GM12872 (cell line): ENCODE measurements at regions not wholly inside any gene's neighbourhood (a gene's known extent, or its start where the extent isn't known, plus 50 kb on each side); places are given as distances from the start of the nearest gene placed in this dataset.

Experiments used
- TF ChIP-seq, protein P1 (sequence below): IDR thresholded peaks from 3 replicates; pipeline ENCODE4 v1.5.1; 2011; ENCODE audit warnings: low read depth, mild to moderate bottlenecking, low read length, moderate library complexity; ENCODE audit not compliant: insufficient read depth

DNA sequence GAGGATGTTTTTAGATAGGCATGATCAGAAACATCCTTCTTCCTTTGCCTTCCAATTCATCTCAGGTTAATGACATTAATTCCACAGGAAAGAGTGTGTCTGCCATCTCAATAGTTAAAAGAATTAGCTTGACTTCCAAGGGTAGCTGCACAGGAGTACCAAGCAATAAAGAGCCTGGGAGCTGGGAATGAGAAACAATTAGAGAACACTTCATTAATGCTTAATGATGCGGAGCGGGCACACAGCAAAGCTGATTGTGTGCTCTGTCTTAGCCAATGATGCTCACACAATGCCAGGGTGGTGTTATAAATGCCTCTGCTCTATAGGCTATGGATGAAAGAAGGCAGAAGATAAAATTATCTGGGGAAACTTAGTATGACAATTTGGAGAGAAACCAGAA, 1052.5 kb upstream of the LCORL start:
- TF ChIP-seq, protein P1, sequence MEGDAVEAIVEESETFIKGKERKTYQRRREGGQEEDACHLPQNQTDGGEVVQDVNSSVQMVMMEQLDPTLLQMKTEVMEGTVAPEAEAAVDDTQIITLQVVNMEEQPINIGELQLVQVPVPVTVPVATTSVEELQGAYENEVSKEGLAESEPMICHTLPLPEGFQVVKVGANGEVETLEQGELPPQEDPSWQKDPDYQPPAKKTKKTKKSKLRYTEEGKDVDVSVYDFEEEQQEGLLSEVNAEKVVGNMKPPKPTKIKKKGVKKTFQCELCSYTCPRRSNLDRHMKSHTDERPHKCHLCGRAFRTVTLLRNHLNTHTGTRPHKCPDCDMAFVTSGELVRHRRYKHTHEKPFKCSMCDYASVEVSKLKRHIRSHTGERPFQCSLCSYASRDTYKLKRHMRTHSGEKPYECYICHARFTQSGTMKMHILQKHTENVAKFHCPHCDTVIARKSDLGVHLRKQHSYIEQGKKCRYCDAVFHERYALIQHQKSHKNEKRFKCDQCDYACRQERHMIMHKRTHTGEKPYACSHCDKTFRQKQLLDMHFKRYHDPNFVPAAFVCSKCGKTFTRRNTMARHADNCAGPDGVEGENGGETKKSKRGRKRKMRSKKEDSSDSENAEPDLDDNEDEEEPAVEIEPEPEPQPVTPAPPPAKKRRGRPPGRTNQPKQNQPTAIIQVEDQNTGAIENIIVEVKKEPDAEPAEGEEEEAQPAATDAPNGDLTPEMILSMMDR = no peak

DNA sequence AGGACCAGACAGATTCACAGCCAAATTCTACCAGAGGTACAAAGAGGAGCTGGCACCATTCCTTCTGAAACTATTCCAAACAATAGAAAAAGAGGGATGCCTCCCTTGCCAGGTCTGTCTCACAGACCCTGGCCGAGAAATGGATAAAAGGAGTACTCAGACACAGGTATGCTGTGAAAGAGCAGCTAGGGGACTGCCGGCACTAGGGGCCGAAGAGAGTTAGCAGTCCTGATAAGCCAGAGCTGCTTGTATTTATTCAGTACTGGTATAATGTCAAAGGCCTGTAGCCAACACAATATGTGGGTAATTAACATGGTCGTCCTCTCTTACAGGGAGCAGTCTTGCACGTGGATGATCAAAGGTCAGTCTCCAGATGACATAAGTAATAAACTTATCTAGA, 1042.1 kb upstream of the LCORL start:
- TF ChIP-seq, protein P1 = no peak

DNA sequence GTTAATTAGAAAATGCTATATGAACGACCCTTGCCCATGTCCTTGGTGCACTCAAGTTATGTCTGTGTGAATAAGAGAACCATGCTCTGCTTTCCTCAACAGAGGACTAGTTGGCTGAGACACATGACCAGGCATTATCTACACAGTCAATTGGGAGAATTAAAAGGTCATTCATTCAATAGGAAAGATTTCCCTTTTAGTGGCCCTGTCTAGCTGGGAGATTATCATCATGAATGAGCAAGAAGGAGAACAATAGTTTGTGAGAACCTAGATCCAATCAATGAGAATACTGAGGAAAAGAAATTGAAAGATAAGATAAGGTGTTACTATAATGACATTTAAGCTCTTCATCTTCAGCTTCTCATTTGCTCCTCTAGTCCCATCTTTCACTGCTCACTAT, 1033.4 kb upstream of the LCORL start:
- TF ChIP-seq, protein P1 = no peak

DNA sequence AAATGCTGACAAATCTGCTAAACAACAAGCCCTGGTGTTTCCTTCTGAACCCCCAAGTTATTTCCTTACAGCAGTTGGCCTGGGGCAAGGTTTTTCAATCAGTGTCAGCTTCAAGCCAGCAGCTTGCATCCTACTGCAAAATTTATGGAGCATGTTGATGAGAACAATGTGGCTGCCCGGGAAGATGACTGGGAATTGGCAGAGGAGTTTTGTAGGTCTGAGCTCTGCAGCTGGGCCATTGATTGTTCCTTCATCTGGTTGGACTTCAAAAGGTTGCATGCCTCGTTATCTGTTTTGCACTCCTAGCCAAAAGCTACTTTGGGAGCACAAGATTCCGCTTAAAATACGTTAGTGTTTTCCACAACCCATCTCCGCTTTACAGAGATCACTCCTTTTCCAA, 1030.3 kb upstream of the LCORL start:
- TF ChIP-seq, protein P1 = no peak

DNA sequence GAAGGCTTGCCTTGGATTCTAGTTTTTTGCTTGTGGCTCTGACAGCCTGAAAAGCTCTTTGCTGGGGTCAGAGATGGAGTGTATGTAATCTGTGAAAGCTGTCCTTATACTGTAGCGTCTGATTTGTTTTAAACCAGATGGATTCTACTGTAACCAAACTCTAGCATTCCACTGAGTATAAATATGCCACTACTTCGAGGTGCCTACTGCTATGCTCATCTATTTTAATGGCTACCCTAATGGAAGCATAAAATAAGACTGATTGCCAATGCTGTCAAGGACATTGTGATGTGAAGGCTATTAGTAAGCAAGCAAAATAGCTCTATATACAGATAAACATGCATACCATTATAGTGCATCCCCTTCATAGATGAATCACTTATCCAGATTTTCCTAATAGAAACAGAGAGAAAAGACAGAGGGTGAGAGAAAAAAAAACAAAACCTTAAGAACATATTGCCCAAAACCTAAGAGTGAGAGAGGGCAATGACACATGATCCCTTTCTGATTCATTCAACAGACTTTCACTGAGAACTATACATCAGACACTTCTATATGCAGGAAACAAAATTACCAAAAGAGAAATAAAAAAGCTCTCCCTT, 1025.8 kb upstream of the LCORL start:
- TF ChIP-seq, protein P1 = no peak

DNA sequence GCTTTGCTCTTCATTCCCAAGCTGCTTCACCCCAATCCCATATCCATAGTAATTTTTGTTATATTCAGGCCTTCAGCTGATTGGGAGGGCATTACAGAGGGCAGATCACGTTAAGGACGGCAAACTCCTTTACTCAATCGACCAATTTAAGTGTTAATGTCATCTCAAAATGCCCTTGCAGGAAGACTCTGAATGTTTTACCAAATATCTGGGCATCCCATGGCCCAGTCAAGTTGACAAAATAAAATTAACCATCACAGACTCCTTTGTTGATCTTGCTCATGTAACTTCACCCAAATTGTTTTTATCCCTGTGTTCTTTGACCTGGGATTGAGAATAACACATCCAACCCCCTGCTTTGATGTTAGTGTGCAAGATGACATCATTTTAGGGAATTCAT, 1018.3 kb upstream of the LCORL start:
- TF ChIP-seq, protein P1 = no peak

DNA sequence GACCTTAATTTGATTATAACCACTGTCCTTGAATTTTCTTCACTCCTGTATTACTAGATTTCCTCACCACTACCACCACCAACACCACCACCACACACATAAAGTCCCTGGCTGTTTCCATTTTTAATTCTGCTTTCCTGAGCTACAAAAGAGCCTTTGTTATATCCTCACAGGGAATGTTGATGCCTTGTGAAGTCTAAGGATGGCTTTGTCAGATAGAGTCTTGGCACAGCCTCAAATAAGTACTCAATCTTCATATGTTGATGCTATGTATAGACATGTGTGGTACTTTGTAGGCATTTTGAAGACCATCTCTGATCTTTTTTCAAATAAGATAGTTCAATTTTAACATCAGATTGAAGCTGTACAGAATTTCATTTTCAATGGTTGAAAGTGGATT, 1016.7 kb upstream of the LCORL start:
- TF ChIP-seq, protein P1 = no peak
